ENCODE measurements at regions not wholly inside any gene's neighbourhood (a gene's known extent, or its start where the extent isn't known, plus 50 kb on each side); places are given as distances from the start of the nearest gene placed in this dataset.
A peak's percentile ranks its signal among the peaks of the same experiment; 100 is the strongest.

DNA sequence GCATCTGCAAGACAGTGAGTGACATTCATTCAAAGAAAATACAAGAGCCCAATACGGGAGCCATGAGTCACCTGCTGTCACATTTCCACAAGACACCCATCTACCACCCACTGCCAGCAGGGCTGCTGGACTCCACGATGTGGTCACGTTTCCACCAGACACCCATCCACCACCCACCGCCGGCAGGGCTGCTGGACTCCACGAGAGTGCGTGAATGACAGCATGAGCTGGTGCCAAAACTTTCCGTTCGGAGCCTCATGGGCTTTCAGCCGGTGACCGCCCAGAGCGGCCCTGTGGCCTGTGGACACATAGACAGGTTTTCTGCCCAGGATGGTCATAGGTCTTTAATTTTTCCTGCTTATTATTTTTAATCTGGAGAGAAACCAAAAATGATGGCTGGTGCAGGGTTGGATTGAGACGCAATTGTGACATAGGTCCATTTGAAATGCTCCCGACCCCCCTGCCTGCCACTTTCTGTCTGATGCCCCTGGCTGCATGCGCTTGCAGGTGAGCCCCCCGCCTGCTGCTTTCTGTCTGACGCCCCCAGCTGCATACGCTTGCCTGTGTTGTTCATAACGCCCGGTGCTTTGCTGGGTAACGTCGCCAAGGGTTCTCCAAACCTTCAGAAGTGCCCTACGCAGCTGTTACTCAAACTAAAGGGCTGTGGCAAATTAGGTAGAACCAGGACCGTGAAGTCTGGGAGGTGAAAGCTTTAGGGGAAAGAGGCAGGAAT is 59.1 kb upstream of the SMOC2 start (continued):
- TF ChIP-seq ZNF510 (CRISPR knock-in tag; IDR thresholded peaks at IDR 0.05; ENCODE audit: low read depth) (no peak), SAFB2 (CRISPR knock-in tag; IDR thresholded peaks at IDR 0.05; ENCODE audit: borderline replicate concordance, low read depth) (no peak), RFXANK (CRISPR knock-in tag; IDR thresholded peaks at IDR 0.05) (no peak), TP53 (CRISPR knock-in tag; conservative IDR thresholded peaks at IDR 0.05) (no peak), POLR2A (IDR thresholded peaks at IDR 0.05; ENCODE audit: insufficient read depth in 1 of 2, low read depth in 2 of 2, low read length in 2 of 2) (no peak)
- TF ChIP-seq, protein P1, sequence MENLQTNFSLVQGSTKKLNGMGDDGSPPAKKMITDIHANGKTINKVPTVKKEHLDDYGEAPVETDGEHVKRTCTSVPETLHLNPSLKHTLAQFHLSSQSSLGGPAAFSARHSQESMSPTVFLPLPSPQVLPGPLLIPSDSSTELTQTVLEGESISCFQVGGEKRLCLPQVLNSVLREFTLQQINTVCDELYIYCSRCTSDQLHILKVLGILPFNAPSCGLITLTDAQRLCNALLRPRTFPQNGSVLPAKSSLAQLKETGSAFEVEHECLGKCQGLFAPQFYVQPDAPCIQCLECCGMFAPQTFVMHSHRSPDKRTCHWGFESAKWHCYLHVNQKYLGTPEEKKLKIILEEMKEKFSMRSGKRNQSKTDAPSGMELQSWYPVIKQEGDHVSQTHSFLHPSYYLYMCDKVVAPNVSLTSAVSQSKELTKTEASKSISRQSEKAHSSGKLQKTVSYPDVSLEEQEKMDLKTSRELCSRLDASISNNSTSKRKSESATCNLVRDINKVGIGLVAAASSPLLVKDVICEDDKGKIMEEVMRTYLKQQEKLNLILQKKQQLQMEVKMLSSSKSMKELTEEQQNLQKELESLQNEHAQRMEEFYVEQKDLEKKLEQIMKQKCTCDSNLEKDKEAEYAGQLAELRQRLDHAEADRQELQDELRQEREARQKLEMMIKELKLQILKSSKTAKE (CRISPR knock-in tag; IDR thresholded peaks at IDR 0.05; ENCODE audit: borderline replicate concordance), result no peak

DNA sequence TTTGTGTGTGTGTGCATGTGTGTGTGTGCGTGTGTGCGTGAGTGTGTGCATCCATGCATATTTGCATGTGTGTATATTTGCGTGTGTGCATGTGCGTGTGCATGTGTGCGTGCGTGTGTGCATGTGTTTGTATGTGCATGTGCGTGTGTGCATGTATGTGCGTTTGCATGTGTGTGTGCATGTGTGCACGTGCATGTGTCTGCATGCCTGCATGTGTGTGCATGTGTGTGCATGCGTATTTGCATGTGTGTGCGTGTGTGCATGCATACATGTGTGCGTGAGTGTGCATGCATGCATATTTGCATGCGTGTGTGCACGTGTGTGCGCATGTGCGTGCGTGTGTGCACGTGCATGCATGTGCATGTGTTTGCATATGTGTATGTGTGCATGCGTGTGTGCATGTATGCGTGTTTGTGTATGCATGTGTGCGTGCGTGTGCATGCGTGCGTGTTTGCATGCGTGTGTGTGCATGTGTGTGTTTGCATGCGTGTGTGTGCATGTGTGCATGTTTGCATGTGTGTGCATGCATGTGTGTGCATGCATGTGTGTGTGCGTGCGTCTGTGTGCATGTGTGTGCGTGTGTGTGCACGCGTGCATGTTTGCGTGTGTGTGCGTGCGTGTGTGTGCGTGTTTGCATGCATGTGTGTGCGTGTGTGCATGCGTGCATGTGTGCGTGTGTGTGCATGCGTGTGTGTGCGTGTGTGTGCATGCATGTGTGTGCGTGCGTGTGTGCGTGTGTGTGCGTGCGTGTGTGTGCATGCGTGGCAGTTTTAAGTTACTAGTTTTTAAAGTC is 57.7 kb upstream of the SMOC2 start:
- no peak for FAIRE-seq
- no peak overlapping the region for H3K9ac ChIP-seq (ENCODE audit: insufficient read depth, low read depth, low read length)
- no peak for ATAC-seq
- no peak for DNase-seq (ENCODE audit: low spot score)
- no TSS peak for BruUV-seq (replicated peaks)
- in situ Hi-C loops (cut with HindIII; ENCODE audit: extremely low pct_ligation_motif_present, low pct_unique_long_range_greater_than_20kb), result no loop called here
- ChIA-PET POLR2A (no interaction called here), CTCF (ENCODE audit: low intra/inter-chr PET ratio, low total read pairs) (no interaction called here)
- H3K79me2 ChIP-seq (ENCODE audit: insufficient read depth, low read length), result no peaks in the 10 kb centered on the region
- H3K4me1 ChIP-seq (ENCODE audit: insufficient read depth, low read length), result 0 out of 2 replicates have a peak, but pooled peaks cover under 1% of the 10 kb centered on the region
- H3K36me3 ChIP-seq (replicated peaks in 1 of 2; ENCODE audit: control insufficient read depth in 1 of 2, insufficient read depth in 2 of 2, low read length in 2 of 2), result no peaks in the 10 kb centered on the region
- no peak overlapping the region for H2AFZ ChIP-seq (ENCODE audit: low read length)
- no peaks in the 10 kb centered on the region for H4K20me1 ChIP-seq (ENCODE audit: insufficient read depth, low read length)
- no peak overlapping the region for H3K27ac ChIP-seq (ENCODE audit: extremely low read length, insufficient read depth, low read length)
- WGBS (ENCODE audit: low lambda C conversion rate), result 84% methylated on average over 46 of the region's 46 CpGs
- intact Hi-C loops (cut with micrococcal nuclease; ENCODE audit: unreplicated experiment), result no loop called here
- peaks cover 5 to 8% of the 10 kb centered on the region in 2 experiments; a peak in 3 of 5 replicates for H3K27me3 ChIP-seq (ENCODE audit: control insufficient read depth in 1 of 2, insufficient read depth in 2 of 2, low read length in 2 of 2)
- H3K4me2 ChIP-seq (ENCODE audit: low read depth, low read length), result no peak overlapping the region
- H3K4me3 ChIP-seq (replicated peaks in 1 of 3; ENCODE audit: insufficient read depth in 1 of 3, low read depth in 2 of 3, low read length in 3 of 3), result no peak overlapping the region
- peaks cover 35% of the 10 kb centered on the region for H3K9me3 ChIP-seq (ENCODE audit: low read length)
- no peak for TF ChIP-seq ZNF556 (CRISPR knock-in tag; IDR thresholded peaks at IDR 0.05; ENCODE audit: borderline replicate concordance)
- no peak for TF ChIP-seq ZNF839 (CRISPR knock-in tag; IDR thresholded peaks at IDR 0.05; ENCODE audit: borderline replicate concordance)
- TF ChIP-seq, protein P1 (CRISPR knock-in tag; IDR thresholded peaks at IDR 0.05; ENCODE audit: borderline replicate concordance), result peak; percentile 48; the same call in 1 of the 2 replicates
- no peak for TF ChIP-seq ZNF777 (CRISPR knock-in tag; IDR thresholded peaks at IDR 0.05)
- no peak for TF ChIP-seq CREBL2 (CRISPR knock-in tag; IDR thresholded peaks at IDR 0.05; ENCODE audit: borderline replicate concordance)
- TF ChIP-seq ZBTB2 (CRISPR knock-in tag; IDR thresholded peaks at IDR 0.05; ENCODE audit: low read depth), result 0 out of 2 replicates have a peak, but pooled peaks have one; percentile 25
- no peak for TF ChIP-seq HIVEP1 (CRISPR knock-in tag; IDR thresholded peaks at IDR 0.05)
- no peak for TF ChIP-seq KLF12 (CRISPR knock-in tag; IDR thresholded peaks at IDR 0.05; ENCODE audit: borderline replicate concordance)
- TF ChIP-seq ZNF629 (CRISPR knock-in tag; conservative IDR thresholded peaks at IDR 0.05), result no peak
- TF ChIP-seq NCOA2 (CRISPR knock-in tag; IDR thresholded peaks at IDR 0.05), result no peak

Data from HepG2 (cell line).